Colonic mucosa (tissue), 4 donors: ENCODE measurements at regions not wholly inside any gene's neighbourhood (a gene's known extent, or its start where the extent isn't known, plus 50 kb on each side); places are given as distances from the start of the nearest gene placed in this dataset.

Source experiments
- DNase-seq: peaks from one replicate; pipeline ENCODE4 v3.0.0-alpha.2; 2020
- H3K27ac ChIP-seq: fragments of 200-600 bp; one replicate; pipeline ENCODE4 v1.8.0; 2021
- H3K27me3 ChIP-seq: fragments of 200-600 bp; one replicate; pipeline ENCODE4 v1.8.0; 2021
- H3K36me3 ChIP-seq: fragments of 200-600 bp; one replicate; pipeline ENCODE4 v1.8.0; 2021
- H3K4me1 ChIP-seq: fragments of 200-600 bp; one replicate; pipeline ENCODE4 v1.8.0; 2021; ENCODE audit warnings: mild to moderate bottlenecking
- H3K4me3 ChIP-seq: fragments of 200-600 bp; one replicate; pipeline ENCODE4 v1.8.0; 2021
- H3K9ac ChIP-seq, 2 donors: one replicate each; pipeline ENCODE4 v1.7.0; 2013; ENCODE audit warnings: control low read depth in 2 of 2, low read depth in 2 of 2, low read length in 2 of 2
- H3K9me3 ChIP-seq: fragments of 200-600 bp; one replicate; pipeline ENCODE4 v1.8.0; 2021
- CTCF ChIP-seq: fragments of 200-600 bp; IDR thresholded peaks from one replicate; pipeline ENCODE4 v1.8.0; 2022; ENCODE audit warnings: antibody characterized with exemption, mild to moderate bottlenecking
- intact Hi-C: fragments of 100-400 bp; cut with DNase I; formaldehyde crosslinking; loops from one replicate; pipeline ENCODE4 v1.14.1; 2022
- donor health status: healthy.
- donor health status: DM: no; HTN: no; CAD: no.
- donor health status: DM: no; HTN: no; CAD: no.

DNA sequence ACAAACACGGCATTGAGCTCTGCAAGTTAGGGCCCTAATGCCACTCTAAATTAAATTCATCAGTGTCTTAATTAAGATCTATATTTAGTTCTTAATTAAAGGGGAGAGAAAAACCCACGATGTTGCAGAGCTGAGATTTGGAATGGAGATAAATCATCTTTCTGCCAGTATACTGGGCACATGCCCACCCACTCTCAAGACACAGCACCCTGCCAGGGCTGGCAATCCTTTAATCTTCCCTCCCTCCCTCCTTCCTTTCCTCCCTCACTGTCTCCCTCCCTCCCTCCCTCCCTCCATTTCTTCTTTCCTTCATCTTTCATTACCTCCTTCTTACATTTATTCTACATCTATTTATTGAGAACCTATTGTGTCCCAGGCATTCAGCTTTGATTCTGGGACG lies 194.8 kb downstream of the BUD13 start:
- Histone ChIP-seq H3K9me3 (no peaks in the 10 kb centered on the region), H3K4me3 (no peak overlapping the region), H3K27me3 (peaks cover 33% of the 10 kb centered on the region), H3K9ac (no peak overlapping the region), H3K4me1 (no peaks in the 10 kb centered on the region), H3K27ac (no peak overlapping the region), H3K36me3 (no peaks in the 10 kb centered on the region)
- TF ChIP-seq CTCF = no peak
- no peak for DNase-seq
- intact Hi-C loops = no loop called here

DNA sequence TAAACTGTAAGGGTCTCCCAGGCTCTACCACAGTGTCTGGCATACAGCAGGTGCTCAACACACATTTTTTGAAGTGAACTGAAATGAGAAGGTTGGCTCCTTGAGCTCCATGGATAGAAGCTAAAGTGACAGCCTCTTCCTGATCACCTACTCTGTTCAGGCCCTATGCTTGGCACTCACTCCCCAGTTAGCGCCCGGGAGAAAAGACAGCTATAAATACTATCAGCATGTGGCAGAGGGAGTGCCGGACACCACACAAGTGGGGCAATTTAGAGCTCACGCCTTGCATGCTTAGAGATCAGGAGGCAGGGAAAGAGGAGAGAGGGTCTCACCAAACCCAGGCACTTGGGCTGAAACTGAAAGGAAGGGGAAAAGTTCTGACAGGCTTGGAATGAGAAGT lies 195.5 kb downstream of the BUD13 start:
- peaks cover 32% of the 10 kb centered on the region for H3K27me3 ChIP-seq
- intact Hi-C loops = no loop called here

DNA sequence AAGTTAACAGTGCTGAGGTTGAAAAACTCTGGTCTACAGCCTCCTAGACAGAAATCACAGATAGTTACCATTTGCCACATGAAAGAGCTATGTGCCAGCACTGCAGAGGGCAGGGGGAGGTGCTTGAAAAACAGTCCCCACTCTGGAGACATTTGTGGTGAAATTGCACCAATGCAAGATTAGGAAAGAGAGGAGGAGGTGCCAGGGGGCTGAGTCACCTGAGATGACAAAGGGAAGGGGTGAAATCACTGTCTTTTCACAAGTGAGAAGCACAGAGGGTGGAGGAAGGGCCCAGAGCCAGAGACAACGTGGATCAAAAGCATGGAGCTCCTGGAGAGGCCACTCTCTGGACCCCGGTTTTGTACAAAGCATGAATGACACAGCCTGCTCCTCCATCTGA lies 196.3 kb downstream of the BUD13 start:
- Histone ChIP-seq H3K9ac (no peak overlapping the region), H3K4me3 (no peak overlapping the region), H3K36me3 (no peaks in the 10 kb centered on the region), H3K9me3 (no peaks in the 10 kb centered on the region), H3K27me3 (peaks cover 25% of the 10 kb centered on the region), H3K27ac (no peak overlapping the region), H3K4me1 (no peaks in the 10 kb centered on the region)
- DNase-seq = no peak
- intact Hi-C loops = no loop called here
- no peak for TF ChIP-seq CTCF

More for the DNA sequence above, 195.5 kb downstream of the BUD13 start:
- Histone ChIP-seq H3K27ac (no peak overlapping the region), H3K9ac (no peak overlapping the region), H3K36me3 (no peaks in the 10 kb centered on the region), H3K4me1 (no peaks in the 10 kb centered on the region), H3K4me3 (no peak overlapping the region), H3K9me3 (no peaks in the 10 kb centered on the region)
- no peak for DNase-seq
- no peak for TF ChIP-seq CTCF

DNA sequence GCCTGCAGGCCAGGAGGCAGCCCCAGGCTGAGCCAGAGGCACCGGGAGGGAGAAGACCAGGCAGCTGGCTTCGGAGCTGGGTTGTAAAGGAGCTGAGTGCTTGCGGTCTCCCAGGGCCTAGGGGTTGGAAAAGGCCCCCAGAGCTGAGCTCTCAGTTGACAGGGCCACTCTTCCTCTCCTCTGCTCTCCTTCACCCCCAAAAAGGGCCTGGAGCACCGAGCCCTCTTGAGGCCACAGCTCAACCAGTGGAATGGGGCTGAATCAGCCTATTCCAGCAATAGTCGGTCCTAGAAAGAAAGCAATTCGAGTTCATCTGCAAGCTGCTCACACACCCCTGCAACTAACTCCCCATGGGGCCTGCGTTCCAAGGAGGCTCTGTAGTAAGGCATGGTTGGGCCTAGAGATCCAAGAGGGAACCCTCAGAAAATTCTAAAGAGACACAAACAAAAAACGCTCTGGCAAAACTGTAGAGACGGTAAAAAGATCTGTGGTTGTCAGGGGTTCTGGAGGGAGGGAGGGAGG lies 205.0 kb downstream of the BUD13 start:
- TF ChIP-seq CTCF = no peak
- intact Hi-C loops = no loop called here
- H3K4me3 ChIP-seq = no peak overlapping the region

DNA sequence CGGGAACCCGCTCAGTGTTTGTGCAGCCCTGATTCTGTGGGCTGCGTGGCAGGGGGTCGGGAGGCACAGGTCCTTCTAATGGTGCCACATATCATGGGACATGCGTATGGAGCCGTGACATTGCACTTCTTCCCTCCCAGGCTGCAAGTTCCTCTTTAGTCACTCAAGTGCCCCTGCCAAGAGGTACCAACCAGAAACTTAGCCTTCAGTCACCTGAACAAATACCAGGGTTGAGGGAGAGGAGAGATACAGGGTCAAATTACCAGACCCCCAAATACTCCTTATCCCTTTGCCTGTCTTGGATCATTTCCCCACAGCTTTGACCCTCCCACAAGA lies 209.1 kb downstream of the BUD13 start:
- H3K9ac ChIP-seq = no peak overlapping the region
- H3K27me3 ChIP-seq = no peaks in the 10 kb centered on the region
- H3K4me1 ChIP-seq = no peaks in the 10 kb centered on the region
- no peaks in the 10 kb centered on the region for H3K9me3 ChIP-seq
- intact Hi-C loops = no loop called here
- H3K27ac ChIP-seq = no peak overlapping the region
- no peak for DNase-seq
- H3K4me3 ChIP-seq = no peak overlapping the region
- TF ChIP-seq CTCF = no peak
- no peaks in the 10 kb centered on the region for H3K36me3 ChIP-seq

More for the DNA sequence above, 205.0 kb downstream of the BUD13 start:
- Histone ChIP-seq H3K9me3 (no peaks in the 10 kb centered on the region), H3K36me3 (no peaks in the 10 kb centered on the region), H3K9ac (no peak overlapping the region), H3K27me3 (no peaks in the 10 kb centered on the region), H3K4me1 (no peaks in the 10 kb centered on the region), H3K27ac (no peak overlapping the region)
- no peak for DNase-seq
